Head of caudate nucleus (tissue), 42 donors: ENCODE measurements at regions not wholly inside any gene's neighbourhood (a gene's known extent, or its start where the extent isn't known, plus 50 kb on each side); places are given as distances from the start of the nearest gene placed in this dataset.
"Not testable (repeated sequence)": the region's sequence is repeated elsewhere in the genome, so short reads cannot be mapped to it uniquely, and the experiment has no call there.

Source experiments
- DNase-seq, 42 donors: peaks; one replicate each; pipeline versions ENCODE4 v3.0.0 to v3.0.0-alpha.2; 2020 to 2021; ENCODE audit warnings: mixed read lengths in 7 of 42
- intact Hi-C: fragments of 100-400 bp; cut with DNase I; formaldehyde crosslinking; loops from one replicate; pipeline ENCODE4 v1.15.0; 2022

DNA sequence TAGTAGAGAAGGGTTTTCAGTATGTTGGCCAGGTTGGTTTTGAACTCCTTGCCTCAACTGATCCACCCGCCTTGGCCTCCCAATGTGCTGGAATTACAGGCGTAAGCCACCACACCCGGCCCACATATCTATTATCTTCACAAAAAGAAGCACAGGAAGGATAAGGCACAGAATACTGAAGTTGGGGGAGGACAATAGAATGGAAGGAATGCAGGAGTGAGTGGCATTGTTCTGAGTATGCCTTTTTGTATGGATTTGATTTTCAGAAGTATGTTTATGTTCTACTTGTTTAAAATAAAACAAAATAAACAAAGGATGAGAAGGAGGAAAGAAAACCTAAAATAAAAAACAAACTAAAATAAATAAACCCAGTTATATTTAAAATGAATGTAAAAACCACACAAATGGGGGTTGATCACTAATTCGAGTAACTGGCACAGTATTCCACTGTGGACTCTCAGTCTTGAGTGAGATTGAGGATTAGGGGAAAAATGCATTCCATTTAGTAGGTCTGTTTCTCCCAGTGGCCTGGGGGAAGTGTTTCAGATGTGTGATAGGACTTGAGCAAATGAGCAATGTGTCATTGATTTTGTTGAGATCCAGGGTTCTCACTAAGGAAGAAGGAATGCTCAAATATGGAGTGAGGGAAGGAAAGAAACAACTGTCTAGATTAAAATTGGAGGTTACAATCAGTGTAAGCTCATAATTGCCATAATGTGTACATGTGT, 109.0 kb upstream of the C1QTNF7 start:
- no peak for DNase-seq
- intact Hi-C loops = no loop called here

DNA sequence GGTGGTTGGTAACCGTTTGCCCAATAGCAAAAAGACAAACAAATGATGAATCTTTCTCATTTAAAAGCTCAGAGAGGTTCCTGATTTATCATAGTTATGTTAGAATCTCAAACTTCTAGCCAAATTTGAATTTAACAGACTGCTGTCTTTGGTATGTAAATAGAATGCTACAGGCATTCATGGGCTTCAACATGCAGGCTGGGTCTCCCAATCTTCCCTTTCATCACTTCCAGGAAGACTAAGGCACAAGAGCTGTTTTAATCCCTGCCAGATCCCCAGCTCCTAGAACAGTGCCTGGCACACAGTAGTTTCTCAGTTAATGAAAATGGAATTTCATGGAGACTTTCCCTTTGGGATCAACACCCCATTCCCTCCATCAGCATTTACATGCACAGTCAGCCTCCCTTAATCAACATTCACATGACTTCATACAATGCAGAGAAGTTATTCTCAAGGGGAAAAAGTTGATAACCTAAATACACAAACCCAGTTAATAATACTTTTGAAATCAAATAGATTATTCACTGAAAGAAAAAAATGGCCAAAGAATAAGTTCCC, 107.6 kb upstream of the C1QTNF7 start:
- intact Hi-C loops = no loop called here
- no peak for DNase-seq

DNA sequence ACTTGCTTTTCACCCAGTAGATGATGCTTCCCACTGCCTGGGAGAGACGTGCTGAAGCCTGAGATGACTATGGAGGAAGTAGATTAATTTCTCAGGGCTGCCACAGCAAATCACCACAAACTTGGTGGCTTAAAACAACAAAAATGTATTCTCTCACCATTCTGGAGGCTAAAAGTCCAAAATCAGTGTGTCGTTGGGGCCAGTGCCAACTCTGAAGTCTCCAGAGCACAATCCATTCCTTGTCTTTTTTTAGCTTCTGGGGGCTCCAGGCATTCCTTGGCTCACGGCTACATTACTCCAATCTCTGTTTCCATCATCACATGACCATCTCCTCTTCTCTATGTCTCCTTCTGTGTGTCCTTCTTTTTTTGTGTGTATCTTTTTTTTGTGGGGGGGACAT, 105.8 kb upstream of the C1QTNF7 start:
- DNase-seq = no peak
- intact Hi-C loops = no loop called here

DNA sequence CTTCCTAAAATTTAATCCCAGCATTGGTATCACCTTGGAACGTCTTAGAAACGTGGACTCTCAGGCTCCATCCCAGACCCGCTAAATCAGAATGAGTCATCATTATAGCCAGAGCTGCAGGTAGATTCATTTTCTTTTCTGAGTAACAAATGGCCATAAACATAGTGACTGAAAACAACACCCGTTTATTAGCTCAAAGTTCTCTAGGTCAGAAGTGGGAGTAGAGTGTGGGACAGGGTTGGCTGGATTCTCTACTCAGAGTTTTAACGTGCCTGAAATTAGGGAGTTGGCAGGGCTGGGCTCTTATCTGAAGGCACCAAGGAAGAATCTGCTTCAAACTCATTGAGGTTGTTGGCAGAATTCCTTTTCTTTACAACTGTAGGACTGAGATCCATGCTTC, 101.8 kb upstream of the C1QTNF7 start:
- intact Hi-C loops = no loop called here
- DNase-seq = no peak

DNA sequence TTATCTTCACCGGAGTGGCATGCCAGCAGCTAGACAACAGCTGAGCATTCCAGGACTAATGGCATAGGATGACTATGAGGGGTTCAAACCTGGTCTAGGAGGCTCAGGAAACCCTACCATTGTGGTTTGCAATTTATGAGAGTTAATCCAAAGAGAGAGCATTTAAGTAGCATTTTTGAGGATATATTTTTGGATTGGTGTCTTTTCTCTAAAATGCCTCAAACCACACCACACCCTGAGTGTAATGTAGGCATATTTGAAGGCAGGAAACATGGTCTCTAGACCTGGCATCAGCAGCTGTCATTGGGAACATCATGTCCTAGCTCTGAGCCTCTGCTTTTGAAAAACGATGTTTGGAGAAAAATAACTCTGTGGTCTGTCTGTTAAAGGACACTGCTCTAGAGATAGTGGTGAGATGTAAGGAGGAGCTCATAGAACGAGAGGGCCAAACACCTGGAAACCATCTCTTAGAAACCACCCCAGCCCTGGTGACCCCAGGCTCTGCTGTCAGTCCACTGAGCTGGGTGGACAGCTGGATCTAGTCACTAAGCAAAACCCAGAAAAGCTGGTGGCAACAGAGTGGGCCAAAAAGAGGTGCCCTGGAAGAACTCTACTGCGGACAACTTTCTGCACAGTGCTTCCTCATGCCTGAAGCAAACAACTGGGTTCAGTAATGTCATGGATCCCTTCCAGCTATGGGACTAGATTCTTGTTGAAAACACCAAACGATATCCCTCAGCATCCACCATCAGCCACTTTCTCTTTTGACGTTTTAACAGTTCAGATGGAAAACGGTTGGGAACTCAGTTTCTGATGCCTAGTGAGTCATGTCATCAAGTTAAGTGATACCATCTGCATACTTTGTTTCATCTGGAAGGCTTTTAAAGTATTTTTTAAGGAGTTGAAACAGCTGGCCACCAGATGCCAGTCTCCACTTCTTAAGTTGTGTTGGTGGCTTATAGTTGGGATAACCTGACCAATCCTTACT, 100.2 kb upstream of the C1QTNF7 start:
- DNase-seq = no peak
- intact Hi-C loops = no loop called here

DNA sequence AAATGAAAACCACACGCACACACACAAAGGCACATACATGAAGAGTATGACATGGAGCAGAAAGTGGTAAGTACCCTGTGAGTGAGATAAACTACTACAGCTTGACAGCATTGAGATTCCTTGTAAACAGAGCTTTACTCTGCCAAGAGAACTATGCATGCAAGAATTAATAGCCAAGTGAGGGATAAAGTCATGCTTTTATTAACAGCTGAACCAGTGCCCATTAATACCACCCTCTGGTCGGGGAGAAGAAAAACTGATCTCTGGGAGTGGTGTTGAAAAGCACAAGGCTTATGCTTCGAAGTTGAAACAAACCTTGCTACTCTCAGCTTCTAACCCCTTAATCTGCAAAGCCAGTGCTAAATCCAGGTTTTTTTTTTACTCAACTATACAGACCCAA, 95.9 kb upstream of the C1QTNF7 start:
- intact Hi-C loops = no loop called here
- no peak for DNase-seq

DNA sequence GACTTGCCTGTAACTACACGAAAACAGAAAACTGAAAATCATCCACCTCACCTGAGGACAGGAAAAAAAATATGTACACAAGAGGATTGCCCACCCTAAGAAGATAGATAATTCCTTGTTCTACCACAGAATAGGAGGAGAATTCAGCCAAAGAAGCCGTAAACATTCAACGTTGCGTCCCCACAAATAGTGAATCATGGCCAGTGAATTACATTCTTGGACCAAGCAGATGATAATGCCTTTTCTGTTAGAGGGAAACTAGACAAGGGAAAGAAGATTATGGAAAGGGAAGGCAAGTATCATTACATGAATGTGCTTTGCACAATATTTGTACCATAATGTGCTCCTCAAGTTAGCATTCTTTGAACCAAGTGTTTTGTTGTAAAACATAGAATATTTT, 95.5 kb upstream of the C1QTNF7 start:
- DNase-seq = no peak
- intact Hi-C loops = no loop called here

DNA sequence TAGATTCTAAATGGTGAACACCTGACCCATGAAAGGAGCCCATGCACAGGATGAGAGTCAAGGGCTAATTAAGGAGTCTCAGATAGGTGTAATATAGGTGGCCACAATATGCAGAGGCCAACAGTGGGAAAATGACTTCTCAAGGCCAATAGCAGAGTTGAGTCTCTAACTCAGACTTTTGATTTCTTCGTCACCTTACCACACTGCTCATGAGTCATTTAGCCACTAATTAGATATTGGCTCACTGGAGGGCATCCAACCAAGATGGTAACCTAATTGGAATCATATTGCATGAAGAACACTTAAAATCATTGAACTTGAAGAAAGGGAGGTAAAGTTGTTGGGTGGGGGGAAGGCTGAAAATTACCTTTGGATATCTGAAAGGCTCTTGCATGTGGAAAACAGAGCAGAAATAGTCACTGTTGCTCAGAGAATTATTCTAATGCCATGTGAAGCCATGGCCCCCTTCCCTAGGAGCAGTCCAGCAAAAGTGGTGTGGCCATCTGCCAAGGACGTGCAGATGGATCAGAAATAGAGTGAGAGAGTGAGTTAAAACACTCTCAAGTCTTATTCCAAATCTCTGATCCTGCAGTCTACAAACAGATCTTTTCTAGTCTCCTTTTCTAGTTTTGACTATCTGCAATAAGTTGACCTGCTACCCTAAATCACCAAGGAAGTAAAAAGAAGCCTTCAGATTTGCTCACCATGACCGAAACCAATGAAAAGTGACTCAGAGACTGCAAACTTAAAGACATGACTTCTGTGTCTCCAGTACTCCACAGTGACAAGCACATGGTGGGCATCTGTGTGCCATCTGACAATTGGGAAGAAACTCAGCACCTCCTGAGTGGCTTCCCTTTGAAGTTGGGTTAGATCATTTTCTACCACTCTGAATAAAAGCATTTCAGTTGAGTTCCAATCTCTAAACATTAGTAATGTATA, 93.9 kb upstream of the C1QTNF7 start:
- intact Hi-C loops = no loop called here
- DNase-seq = no peak

DNA sequence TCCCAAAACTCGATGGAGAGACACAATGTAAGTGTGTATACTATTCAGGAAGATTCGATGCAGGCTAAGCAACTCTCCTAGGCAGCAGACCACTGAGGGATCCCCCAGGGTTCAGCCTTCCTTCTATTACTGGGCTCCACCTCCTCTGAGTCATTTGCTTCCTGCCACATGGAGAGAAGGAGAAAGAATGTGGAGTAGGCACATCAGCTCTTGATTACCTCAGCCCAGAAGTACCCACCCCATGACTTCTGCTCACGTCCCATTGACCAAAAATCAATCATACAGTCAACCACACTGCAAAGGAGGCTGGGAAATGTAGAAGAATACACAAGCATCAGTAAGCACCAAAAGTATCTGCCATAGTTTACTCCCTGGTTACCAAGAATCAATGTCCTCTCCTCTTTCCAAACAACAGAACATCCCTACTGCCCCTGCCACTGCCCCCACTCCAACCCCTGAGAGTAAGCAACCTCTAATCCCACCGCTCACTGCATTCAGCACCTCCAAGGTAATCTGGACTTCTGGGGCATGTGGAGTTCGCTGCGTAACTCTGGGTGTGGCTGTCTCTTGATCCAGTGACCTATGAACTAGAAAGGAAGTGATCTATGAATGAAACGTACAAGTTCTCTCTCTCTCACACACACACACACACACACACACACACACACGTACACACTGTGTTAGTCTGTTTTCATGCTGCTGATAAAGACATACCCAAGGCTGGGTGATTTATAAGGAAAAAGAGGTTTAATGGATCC, 91.2 kb upstream of the C1QTNF7 start:
- DNase-seq = no peak
- intact Hi-C loops = no loop called here

DNA sequence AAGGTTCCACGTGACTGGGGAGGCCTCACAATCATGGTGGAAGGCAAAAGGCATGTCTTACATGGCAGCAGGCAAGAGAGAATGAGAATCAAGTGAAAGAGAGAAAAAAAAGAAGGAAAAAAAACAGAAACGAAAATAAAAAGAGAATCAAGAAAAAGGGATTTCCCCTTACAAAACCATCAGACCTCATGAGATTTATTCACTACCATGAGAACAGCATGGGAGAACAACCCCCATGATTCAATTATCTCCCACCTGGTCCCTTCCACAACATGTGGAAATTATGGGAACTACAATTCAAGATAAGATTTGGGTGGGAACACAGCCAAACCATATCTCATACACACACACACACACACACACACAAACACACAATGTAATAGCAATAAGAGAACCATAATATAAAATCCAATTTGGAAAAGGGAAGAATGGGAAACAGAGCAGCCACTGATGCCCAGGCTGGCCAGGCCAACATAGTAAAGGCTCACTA, 90.6 kb upstream of the C1QTNF7 start:
- DNase-seq, intact Hi-C loops: not testable (repeated sequence)

DNA sequence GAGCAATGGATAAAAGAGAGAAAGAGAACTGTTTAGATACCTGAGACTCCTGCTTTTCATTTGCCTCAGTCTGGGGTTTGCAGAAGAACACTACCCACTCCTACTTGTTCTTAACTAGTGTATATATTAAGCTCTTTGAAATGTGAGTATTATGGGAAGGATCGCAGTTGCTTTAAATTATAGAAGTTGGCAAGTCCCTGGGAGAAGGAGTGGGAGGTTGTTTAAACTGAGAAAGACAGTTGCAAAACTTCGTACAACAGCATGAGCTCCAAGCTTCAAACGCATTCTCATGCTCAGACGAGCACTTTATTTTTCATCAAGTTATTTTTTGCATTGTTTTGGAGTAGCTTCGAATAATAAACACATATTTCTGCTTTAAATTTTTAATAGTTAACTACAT, 88.1 kb upstream of the C1QTNF7 start:
- peak in 4 of 42 donors; percentile 7 to 43 (median 24) for DNase-seq
- intact Hi-C loops = no loop called here

DNA sequence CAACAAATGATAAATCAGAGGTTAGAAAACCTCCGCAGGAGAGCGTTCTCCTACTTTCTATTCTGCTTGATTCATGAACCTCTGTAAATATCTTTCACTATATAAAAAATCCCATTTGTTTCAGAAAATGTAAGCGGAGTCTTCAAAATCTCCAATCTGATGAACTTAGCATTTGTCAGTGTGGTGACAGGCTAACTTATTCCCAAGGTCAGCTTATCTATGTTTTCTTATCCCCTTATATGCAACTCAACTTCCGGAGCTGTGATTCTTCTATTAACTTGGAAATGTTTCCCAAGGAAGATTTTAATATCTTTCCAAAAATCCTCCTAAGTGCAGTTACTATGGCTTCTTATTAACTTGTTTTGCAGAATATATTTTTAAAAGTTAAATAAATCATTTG, 87.5 kb upstream of the C1QTNF7 start:
- intact Hi-C loops = no loop called here
- DNase-seq = no peak

DNA sequence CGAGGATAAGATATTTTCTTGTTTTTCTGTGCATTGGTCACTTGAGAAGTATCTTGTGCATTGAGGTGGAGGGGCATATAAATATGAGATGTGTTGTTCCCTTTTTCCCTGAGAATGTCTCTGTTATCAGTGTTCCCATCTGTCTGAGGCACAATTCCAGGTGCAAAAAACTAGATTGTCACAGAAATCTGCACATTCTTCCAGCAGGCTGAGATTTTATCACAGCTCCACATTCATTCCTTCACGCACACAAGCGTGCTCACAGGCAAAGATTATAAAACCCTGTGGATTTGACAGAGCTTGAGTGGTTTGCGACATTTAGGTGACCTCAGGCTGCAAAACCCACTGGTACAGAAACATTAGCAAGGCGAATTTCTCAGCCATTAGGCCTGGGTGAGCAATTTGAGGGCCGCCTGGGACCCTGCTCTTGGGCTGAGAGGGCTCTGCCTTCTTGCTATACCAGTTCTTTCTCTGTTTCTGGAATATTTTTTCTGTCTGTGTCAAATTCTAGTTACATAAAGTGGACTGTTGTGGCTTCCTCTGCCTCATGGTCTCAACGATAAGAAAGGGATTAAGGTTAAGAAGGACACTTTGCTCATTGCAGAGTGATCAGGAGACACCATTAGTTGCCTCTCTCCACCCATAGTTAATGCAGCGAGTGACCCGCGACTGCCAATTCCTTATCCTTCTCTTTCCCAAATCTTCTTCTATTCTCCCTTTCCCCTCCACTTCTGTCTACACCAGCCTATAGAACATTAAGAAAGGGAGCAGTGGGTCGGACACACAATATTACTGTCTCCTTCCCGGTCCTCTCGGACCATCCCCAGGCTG, 86.7 kb upstream of the C1QTNF7 start:
- intact Hi-C loops = no loop called here
- no peak for DNase-seq

DNA sequence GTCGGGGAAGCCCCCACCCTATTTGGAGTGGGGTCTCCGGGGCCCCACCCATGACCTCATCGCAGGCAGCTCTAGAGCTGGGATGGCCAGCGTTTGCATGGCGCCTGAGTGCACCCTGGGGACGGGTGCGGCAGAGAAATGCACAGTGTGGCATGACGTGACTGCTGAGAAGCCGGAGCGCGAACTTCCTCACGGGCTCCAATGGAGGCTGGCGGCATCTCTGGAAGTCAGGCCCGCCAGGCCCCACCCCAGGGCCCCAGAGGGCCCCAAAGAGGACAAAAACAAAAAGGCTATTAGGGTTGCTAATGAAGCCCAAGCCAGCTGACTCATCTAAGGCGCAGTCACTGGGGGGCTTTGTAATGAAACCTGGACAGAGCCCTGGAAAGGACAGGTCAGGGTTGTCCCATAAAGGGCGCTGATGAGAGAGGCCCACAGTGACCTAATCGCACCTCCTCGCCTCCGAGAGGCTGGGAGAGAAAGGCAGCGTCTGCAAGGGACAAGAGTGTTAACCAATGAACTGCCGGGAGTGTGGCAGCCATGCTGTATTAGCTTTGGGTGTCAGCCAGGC, 86.0 kb upstream of the C1QTNF7 start:
- DNase-seq = no peak
- intact Hi-C loops = no loop called here

DNA sequence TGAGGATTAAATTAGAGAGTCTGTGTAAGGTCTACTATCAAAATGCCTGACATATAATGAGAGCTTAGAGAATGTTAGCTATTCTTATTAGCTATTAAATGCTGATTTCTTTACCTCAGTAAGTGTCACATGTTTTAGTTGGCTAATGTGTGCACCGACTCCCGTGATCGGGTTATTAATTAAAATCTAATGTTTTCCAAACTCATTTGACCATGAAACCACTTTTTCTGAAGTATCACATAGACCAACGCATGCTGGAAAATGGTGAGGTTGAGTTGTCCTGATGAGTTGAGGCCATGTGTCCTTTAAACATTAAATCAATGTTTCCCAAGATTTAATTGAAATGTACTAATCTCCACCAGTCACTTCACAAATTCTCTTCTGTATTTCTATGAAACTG, 84.8 kb upstream of the C1QTNF7 start:
- intact Hi-C loops = no loop called here
- no peak for DNase-seq

DNA sequence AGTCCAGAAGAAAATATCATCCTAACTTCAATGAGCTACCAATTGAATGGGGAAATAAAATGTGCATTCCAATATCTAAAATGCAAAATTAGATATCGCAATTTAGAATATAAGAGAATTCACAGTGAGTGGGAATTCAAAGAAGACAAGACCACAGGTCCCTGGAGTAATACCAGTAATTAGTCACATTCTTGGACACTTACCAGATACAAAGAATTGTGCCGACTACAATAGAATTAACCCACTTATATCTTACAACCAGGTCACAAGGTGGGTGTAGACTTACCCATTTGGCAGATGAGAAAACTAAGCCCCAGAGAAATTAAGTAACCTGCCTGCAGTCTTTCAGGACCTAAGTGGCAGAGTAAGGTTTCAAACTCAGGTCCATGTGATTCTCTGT, 84.3 kb upstream of the C1QTNF7 start:
- DNase-seq = no peak
- intact Hi-C loops = no loop called here

DNA sequence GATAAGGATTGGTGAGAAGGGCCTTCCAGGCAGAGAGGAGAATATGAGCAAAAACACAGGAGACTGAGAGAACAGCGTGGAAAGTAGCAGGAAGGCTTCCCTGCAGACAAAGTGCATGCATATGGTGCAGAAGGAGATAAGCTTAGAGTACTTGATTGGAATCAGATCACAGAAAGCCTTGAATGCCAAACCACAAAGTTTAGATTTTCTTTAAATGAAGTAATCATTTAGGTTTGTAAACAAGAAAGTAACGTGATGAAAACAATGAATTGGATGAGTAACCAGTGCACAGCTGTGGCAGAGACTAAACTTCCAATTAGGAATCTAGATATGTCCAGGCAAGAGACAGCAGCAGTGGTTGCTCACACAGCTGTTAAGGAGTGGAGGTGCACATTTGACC, 83.8 kb upstream of the C1QTNF7 start:
- intact Hi-C loops = no loop called here
- DNase-seq = no peak
